Colonic mucosa (tissue), 4 donors: ENCODE measurements at regions not wholly inside any gene's neighbourhood (a gene's known extent, or its start where the extent isn't known, plus 50 kb on each side); places are given as distances from the start of the nearest gene placed in this dataset.

Experiments
- DNase-seq: peaks from one replicate; pipeline ENCODE4 v3.0.0-alpha.2; 2020
- H3K27ac ChIP-seq: fragments of 200-600 bp; one replicate; pipeline ENCODE4 v1.8.0; 2021
- H3K27me3 ChIP-seq: fragments of 200-600 bp; one replicate; pipeline ENCODE4 v1.8.0; 2021
- H3K36me3 ChIP-seq: fragments of 200-600 bp; one replicate; pipeline ENCODE4 v1.8.0; 2021
- H3K4me1 ChIP-seq: fragments of 200-600 bp; one replicate; pipeline ENCODE4 v1.8.0; 2021; ENCODE audit warnings: mild to moderate bottlenecking
- H3K4me3 ChIP-seq: fragments of 200-600 bp; one replicate; pipeline ENCODE4 v1.8.0; 2021
- H3K9ac ChIP-seq, 2 donors: one replicate each; pipeline ENCODE4 v1.7.0; 2013; ENCODE audit warnings: control low read depth in 2 of 2, low read depth in 2 of 2, low read length in 2 of 2
- H3K9me3 ChIP-seq: fragments of 200-600 bp; one replicate; pipeline ENCODE4 v1.8.0; 2021
- CTCF ChIP-seq: fragments of 200-600 bp; IDR thresholded peaks from one replicate; pipeline ENCODE4 v1.8.0; 2022; ENCODE audit warnings: antibody characterized with exemption, mild to moderate bottlenecking
- intact Hi-C: fragments of 100-400 bp; cut with DNase I; formaldehyde crosslinking; loops from one replicate; pipeline ENCODE4 v1.14.1; 2022
- donor health status: healthy.
- donor health status: DM: no; HTN: no; CAD: no.
- donor health status: DM: no; HTN: no; CAD: no.

- Histone ChIP-seq H3K36me3 (no peaks in the 10 kb centered on the region), H3K9ac (no peak overlapping the region), H3K4me1 (no peaks in the 10 kb centered on the region), H3K27ac (no peak overlapping the region), H3K9me3 (no peaks in the 10 kb centered on the region), H3K27me3 (no peaks in the 10 kb centered on the region), H3K4me3 (no peak overlapping the region)
- intact Hi-C loops, result no loop called here
- no peak for TF ChIP-seq CTCF
- DNase-seq, result no peak
Observed at GRCh38 chr6:90382760-90383159, 86.1 kb upstream of the BACH2 start.

- H3K9ac ChIP-seq, result no peak overlapping the region
- no peak overlapping the region for H3K4me3 ChIP-seq
- H3K27ac ChIP-seq, result no peak overlapping the region
- intact Hi-C loops, result no loop called here
- DNase-seq, result no peak
- no peak for TF ChIP-seq CTCF
- no peaks in the 10 kb centered on the region for H3K4me1 ChIP-seq
- H3K27me3 ChIP-seq, result no peaks in the 10 kb centered on the region
- no peaks in the 10 kb centered on the region for H3K9me3 ChIP-seq
- no peaks in the 10 kb centered on the region for H3K36me3 ChIP-seq
Observed at GRCh38 chr6:90375681-90376439, 79.2 kb upstream of the BACH2 start.

DNA sequence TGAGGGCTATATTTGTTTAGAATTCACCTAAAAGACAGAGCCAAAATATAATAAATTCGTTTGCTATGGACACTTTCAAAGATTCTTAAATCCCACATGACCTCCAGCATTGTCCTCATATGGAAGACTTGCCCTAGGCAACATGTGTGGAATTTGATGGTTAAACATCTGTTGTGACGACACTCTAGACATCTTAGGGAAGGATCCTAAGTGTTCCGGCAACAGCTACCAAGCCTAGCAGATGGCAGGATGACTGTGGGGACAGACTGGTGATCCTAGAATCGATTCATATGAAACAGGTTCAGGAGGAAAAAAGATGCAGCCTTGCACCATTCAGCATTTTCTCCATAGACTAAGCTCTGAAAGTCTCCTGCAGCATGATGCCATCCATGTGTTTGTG is 77.6 kb upstream of the BACH2 start:
- H3K4me3 ChIP-seq, result no peak overlapping the region
- intact Hi-C loops, result no loop called here
- H3K9ac ChIP-seq, result no peak overlapping the region
- DNase-seq, result no peak
- H3K27me3 ChIP-seq, result no peaks in the 10 kb centered on the region
- no peaks in the 10 kb centered on the region for H3K36me3 ChIP-seq
- no peak for TF ChIP-seq CTCF
- no peak overlapping the region for H3K27ac ChIP-seq
- H3K9me3 ChIP-seq, result no peaks in the 10 kb centered on the region
- H3K4me1 ChIP-seq, result no peaks in the 10 kb centered on the region

DNA sequence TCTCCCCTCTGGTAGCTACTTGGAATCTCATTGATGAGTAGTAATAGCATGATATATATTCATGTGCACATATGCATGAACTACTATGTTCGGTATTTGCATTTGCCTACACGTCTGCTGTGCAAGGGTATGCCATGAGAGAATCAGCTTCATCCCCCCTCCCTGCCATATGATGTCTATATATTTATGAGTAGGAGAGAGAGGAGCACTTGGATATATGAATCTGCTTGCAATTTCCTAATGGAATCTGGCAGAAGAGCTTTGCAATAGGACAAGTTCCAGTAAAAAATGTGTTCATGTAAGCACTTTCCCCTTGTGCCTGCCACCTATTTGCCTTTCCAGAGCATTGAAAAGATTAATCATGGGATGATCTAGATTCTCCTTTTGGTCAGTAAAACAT is 76.2 kb upstream of the BACH2 start:
- no peak overlapping the region for H3K4me3 ChIP-seq
- intact Hi-C loops, result no loop called here
- DNase-seq, result no peak
- no peaks in the 10 kb centered on the region for H3K36me3 ChIP-seq
- no peaks in the 10 kb centered on the region for H3K4me1 ChIP-seq
- no peak overlapping the region for H3K9ac ChIP-seq
- TF ChIP-seq CTCF, result no peak
- no peak overlapping the region for H3K27ac ChIP-seq
- H3K27me3 ChIP-seq, result no peaks in the 10 kb centered on the region
- no peaks in the 10 kb centered on the region for H3K9me3 ChIP-seq

- no peak for DNase-seq
- TF ChIP-seq CTCF, result no peak
- Histone ChIP-seq H3K9ac (no peak overlapping the region), H3K36me3 (no peaks in the 10 kb centered on the region), H3K27ac (no peak overlapping the region), H3K4me3 (no peak overlapping the region), H3K9me3 (no peaks in the 10 kb centered on the region), H3K27me3 (no peaks in the 10 kb centered on the region), H3K4me1 (no peaks in the 10 kb centered on the region)
- intact Hi-C loops, result no loop called here
Observed at GRCh38 chr6:90372450-90372849, 75.8 kb upstream of the BACH2 start.
